Adrenal gland (tissue), 9 donors: ENCODE measurements at regions not wholly inside any gene's neighbourhood (a gene's known extent, or its start where the extent isn't known, plus 50 kb on each side); places are given as distances from the start of the nearest gene placed in this dataset.

Source experiments
- DNase-seq, 7 donors: peaks; one replicate each; pipeline ENCODE4 v3.0.0-alpha.2; 2019 to 2020
- H3K27ac ChIP-seq, 5 donors: fragments of 200-600 bp; sonication (generic) in 4 of 5; 1 replicate in 3 of 5; 2 replicates in 2 of 5; pipeline versions ENCODE4 v1.5.1 to v1.8.0; 2016 to 2020; ENCODE audit warnings: mild to moderate bottlenecking in 1 of 5
- H3K27me3 ChIP-seq: fragments of 200-600 bp; 2 replicates; pipeline ENCODE4 v1.8.0; 2021
- H3K36me3 ChIP-seq, 2 donors: fragments of 200-600 bp; replicated peaks in 1 of 2; 1 replicate in 1 of 2; 2 replicates in 1 of 2; pipeline versions ENCODE4 v1.5.1 to v1.8.0; 2018 to 2022
- H3K4me1 ChIP-seq, 2 donors: fragments of 200-600 bp; replicated peaks in 1 of 2; 1 replicate in 1 of 2; 2 replicates in 1 of 2; pipeline versions ENCODE4 v1.5.1 to v1.8.0; 2018 to 2021
- H3K4me3 ChIP-seq, 4 donors: fragments of 200-600 bp; sonication (generic) in 3 of 4; one replicate each; pipeline ENCODE4 v1.5.1; 2016 to 2018
- H3K9me3 ChIP-seq, 3 donors: fragments of 200-600 bp; sonication (generic) in 1 of 3; replicated peaks in 1 of 3; 1 replicate in 2 of 3; 2 replicates in 1 of 3; pipeline versions ENCODE4 v1.5.1 to v1.8.0; 2016 to 2021
- POLR2A ChIP-seq, 2 donors: fragments of 450-650 bp; IDR thresholded peaks; one replicate each; pipeline ENCODE4 v1.6.1; 2017; ENCODE audit warnings: antibody characterized with exemption in 2 of 2, mild to moderate bottlenecking in 2 of 2, moderate library complexity in 1 of 2
- WGBS, 4 donors: extraction: QIAGEN DNeasy Blood & Tissue Kit in 2 of 4; methylation state at CpG; one replicate each; pipeline versions ENCODE4 v1.1.5 to v1.1.7; 2013 to 2017; 5-methylcytosine and 5-hydroxymethylcytosine counted together
- intact Hi-C, 2 donors: fragments of 100-400 bp; cut with DNase I; formaldehyde crosslinking; loops; one replicate each; pipeline versions ENCODE4 v1.14.1 to v1.15.0; 2022 to 2023
- TF ChIP-seq, protein P1 (sequence below), 6 experiments: fragments of 450-650 bp in 4 of 6; fragments of 200-600 bp in 2 of 6; sonication (generic) in 1 of 6; IDR thresholded peaks; 1 replicate in 5 of 6; 2 replicates in 1 of 6; pipeline versions ENCODE4 v1.5.1 to v1.8.0; 2016 to 2021; ENCODE audit warnings: antibody characterized with exemption in 6 of 6, mild to moderate bottlenecking in 2 of 6, moderate library complexity in 1 of 6
- donor health status: healthy with polysubstance abuse.
- donor health status: Bipolar disorder and iron deficiency.
- donor health status: DM: yes; HTN: yes; CAD: no.
- donor health status: DM: no; HTN: no; CAD: no.
- donor health status: DM: no; HTN: no; CAD: no.

GRCh38 chr4:79652232-79652631, 244.2 kb upstream of the GK2 start:
- TF ChIP-seq POLR2A (IDR thresholded peaks at IDR 0.05) = no peak
- TF ChIP-seq, protein P1, sequence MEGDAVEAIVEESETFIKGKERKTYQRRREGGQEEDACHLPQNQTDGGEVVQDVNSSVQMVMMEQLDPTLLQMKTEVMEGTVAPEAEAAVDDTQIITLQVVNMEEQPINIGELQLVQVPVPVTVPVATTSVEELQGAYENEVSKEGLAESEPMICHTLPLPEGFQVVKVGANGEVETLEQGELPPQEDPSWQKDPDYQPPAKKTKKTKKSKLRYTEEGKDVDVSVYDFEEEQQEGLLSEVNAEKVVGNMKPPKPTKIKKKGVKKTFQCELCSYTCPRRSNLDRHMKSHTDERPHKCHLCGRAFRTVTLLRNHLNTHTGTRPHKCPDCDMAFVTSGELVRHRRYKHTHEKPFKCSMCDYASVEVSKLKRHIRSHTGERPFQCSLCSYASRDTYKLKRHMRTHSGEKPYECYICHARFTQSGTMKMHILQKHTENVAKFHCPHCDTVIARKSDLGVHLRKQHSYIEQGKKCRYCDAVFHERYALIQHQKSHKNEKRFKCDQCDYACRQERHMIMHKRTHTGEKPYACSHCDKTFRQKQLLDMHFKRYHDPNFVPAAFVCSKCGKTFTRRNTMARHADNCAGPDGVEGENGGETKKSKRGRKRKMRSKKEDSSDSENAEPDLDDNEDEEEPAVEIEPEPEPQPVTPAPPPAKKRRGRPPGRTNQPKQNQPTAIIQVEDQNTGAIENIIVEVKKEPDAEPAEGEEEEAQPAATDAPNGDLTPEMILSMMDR (IDR thresholded peaks at IDR 0.05) = no peak
- WGBS, 4 donors = 35 to 48% (median 43%) methylated on average over 4 of the region's 4 CpGs
- H3K36me3 ChIP-seq = no peaks in the 10 kb centered on the region
- H3K27ac ChIP-seq = no peak overlapping the region
- H3K4me1 ChIP-seq = no peaks in the 10 kb centered on the region
- intact Hi-C loops = no loop called here
- no peaks in the 10 kb centered on the region for H3K9me3 ChIP-seq
- H3K4me3 ChIP-seq = no peak overlapping the region
- DNase-seq = no peak
- no peaks in the 10 kb centered on the region for H3K27me3 ChIP-seq

DNA sequence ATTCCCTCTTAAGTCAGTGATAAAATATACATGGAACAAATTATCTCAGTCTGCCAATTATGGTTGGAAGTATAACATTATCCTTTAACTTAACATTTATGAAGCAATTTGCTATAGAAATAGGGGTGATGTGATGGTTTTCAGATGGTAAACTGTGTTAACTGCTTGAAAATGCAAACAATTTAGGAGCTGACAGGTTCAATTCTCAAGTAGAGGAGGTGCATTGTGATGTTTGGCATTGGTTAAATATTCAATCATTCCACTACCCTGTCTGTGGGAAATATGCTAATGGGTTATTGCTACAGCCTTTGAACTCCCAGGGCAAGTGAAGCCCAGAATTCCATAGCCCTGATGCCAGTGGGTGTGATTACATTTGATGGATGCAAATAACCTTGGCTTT, 243.4 kb upstream of the GK2 start:
- no peak for DNase-seq
- no peaks in the 10 kb centered on the region for H3K27me3 ChIP-seq

DNA sequence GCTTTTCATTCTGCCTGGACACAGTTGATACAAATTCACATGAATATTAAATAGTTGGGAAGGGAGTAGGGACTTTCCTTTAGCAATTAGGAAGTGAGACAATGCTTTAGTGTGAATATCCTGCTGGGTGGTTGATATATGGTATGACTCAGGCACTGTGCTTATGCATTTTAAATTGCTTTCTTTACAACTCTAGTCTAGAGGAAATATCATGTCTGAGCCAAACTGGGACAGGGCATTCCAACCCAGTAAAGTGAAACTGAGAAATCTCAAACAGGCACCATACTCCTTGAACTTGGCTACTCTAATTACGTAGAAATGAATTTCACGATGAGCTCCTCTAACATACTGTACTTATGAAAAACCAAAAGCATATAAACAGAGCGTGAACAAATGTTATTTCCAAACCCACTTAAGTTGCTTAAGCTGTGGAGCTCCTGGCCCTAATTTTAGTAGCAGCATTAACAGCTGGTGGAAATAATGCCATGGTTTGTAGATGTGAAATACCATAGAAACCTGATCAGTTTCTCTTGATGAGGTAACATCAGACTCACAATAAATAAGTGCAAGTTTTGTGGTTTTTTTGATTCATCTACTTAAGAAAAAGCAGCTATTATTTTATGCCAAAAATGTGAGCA, 242.9 kb upstream of the GK2 start:
- intact Hi-C loops = no loop called here
- DNase-seq = no peak
- Histone ChIP-seq H3K4me3 (no peak overlapping the region), H3K27me3 (no peaks in the 10 kb centered on the region), H3K36me3 (no peaks in the 10 kb centered on the region), H3K27ac (no peak overlapping the region), H3K4me1 (no peaks in the 10 kb centered on the region), H3K9me3 (no peaks in the 10 kb centered on the region)
- TF ChIP-seq POLR2A (IDR thresholded peaks at IDR 0.05) = no peak
- TF ChIP-seq, protein P1 (IDR thresholded peaks at IDR 0.05) = no peak
- 64 to 84% (median 74%) methylated on average over 3 of the region's 3 CpGs for WGBS, 4 donors

More for the DNA sequence above, 243.4 kb upstream of the GK2 start:
- Histone ChIP-seq H3K27ac (no peak overlapping the region), H3K4me1 (no peaks in the 10 kb centered on the region), H3K4me3 (no peak overlapping the region), H3K36me3 (no peaks in the 10 kb centered on the region), H3K9me3 (no peaks in the 10 kb centered on the region)
- TF ChIP-seq POLR2A (IDR thresholded peaks at IDR 0.05) = no peak
- TF ChIP-seq, protein P1 (IDR thresholded peaks at IDR 0.05) = no peak
- intact Hi-C loops = no loop called here

DNA sequence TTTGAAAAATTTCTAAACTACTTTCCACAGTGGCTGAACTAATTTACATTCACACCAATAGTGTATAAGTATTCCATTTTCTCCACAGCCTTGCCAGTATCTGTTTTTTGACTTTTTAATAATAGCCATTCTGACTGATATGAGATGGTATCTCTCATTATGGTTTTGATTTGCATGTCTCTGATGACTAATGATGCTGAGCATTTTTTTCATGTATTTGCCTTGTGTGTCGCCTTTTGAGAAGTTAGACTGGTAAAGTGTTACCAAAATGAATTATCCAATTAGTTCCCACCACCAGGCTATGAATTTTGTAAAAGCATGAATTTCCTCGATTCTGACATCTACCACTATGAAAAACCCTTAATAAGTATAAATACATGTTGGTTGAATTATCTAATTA, 242.2 kb upstream of the GK2 start:
- Histone ChIP-seq H3K27ac (no peak overlapping the region), H3K4me1 (no peaks in the 10 kb centered on the region), H3K36me3 (no peaks in the 10 kb centered on the region), H3K27me3 (no peaks in the 10 kb centered on the region), H3K4me3 (no peak overlapping the region), H3K9me3 (no peaks in the 10 kb centered on the region)
- 77 to 82% (median 79%) methylated on average over 2 of the region's 2 CpGs for WGBS, 4 donors
- DNase-seq = no peak
- intact Hi-C loops = no loop called here
- TF ChIP-seq POLR2A (IDR thresholded peaks at IDR 0.05) = no peak
- TF ChIP-seq, protein P1 (IDR thresholded peaks at IDR 0.05) = no peak
